ENCODE measurements at regions not wholly inside any gene's neighbourhood (a gene's known extent, or its start where the extent isn't known, plus 50 kb on each side); places are given as distances from the start of the nearest gene placed in this dataset.

GRCh38 chr2:147094077-147094476 lies 750.8 kb upstream of the ACVR2A start:
- POLR2A ChIA-PET, result no interaction called here
- Histone ChIP-seq H3K27me3 (replicated peaks in 2 of 5; ENCODE audit: control insufficient read depth in 4 of 5, insufficient read depth in 5 of 5, low read length in 4 of 5) (no peaks in the 10 kb centered on the region), H3K9me3 (ENCODE audit: control extremely low read depth in 1 of 5, control insufficient read depth in 4 of 5, insufficient read depth in 2 of 5, low read depth in 1 of 5, low read length in 4 of 5) (no peaks in the 10 kb centered on the region), H3K36me3 (ENCODE audit: control insufficient read depth in 4 of 4, insufficient read depth in 4 of 4, low read length in 3 of 4) (no peaks in the 10 kb centered on the region), H3K4me1 (ENCODE audit: control extremely low read depth in 1 of 4, control insufficient read depth in 4 of 4, insufficient read depth in 4 of 4, low read length in 3 of 4) (no peaks in the 10 kb centered on the region), H3K27ac (ENCODE audit: insufficient read depth in 1 of 2, low read depth in 1 of 2, low read length in 2 of 2, poor library complexity in 1 of 2, severe bottlenecking in 2 of 2) (no peak overlapping the region), H3K4me3 (ENCODE audit: control insufficient read depth in 1 of 7, extremely low read depth in 1 of 7, insufficient read depth in 4 of 7, low read depth in 2 of 7, low read length in 6 of 7) (no peak overlapping the region)
- CTCF ChIA-PET, result interaction anchor here (1.7 kb wide), 1 partner anchor 10 kb away, joined by 7 read pairs; no protein-coding TSS in a partner anchor
- no peak for DNase-seq
- 65% methylated on average over 4 of the region's 4 CpGs for WGBS (ENCODE audit: insufficient coverage)

GRCh38 chr2:147092266-147092665 lies 752.6 kb upstream of the ACVR2A start:
- no peaks in the 10 kb centered on the region for H3K36me3 ChIP-seq (ENCODE audit: control insufficient read depth in 4 of 4, insufficient read depth in 4 of 4, low read length in 3 of 4)
- CTCF ChIA-PET, result no interaction called here
- WGBS (ENCODE audit: insufficient coverage), result 94% methylated on average over 3 of the region's 4 CpGs
- no peaks in the 10 kb centered on the region for H3K27me3 ChIP-seq (replicated peaks in 2 of 5; ENCODE audit: control insufficient read depth in 4 of 5, insufficient read depth in 5 of 5, low read length in 4 of 5)
- H3K4me1 ChIP-seq (ENCODE audit: control extremely low read depth in 1 of 4, control insufficient read depth in 4 of 4, insufficient read depth in 4 of 4, low read length in 3 of 4), result no peaks in the 10 kb centered on the region
- H3K4me3 ChIP-seq (ENCODE audit: control insufficient read depth in 1 of 7, extremely low read depth in 1 of 7, insufficient read depth in 4 of 7, low read depth in 2 of 7, low read length in 6 of 7), result no peak overlapping the region
- H3K9me3 ChIP-seq (ENCODE audit: control extremely low read depth in 1 of 5, control insufficient read depth in 4 of 5, insufficient read depth in 2 of 5, low read depth in 1 of 5, low read length in 4 of 5), result no peaks in the 10 kb centered on the region
- POLR2A ChIA-PET, result no interaction called here
- H3K27ac ChIP-seq (ENCODE audit: insufficient read depth in 1 of 2, low read depth in 1 of 2, low read length in 2 of 2, poor library complexity in 1 of 2, severe bottlenecking in 2 of 2), result no peak overlapping the region
- no peak for DNase-seq

GRCh38 chr2:147091448-147091847 lies 753.4 kb upstream of the ACVR2A start:
- Histone ChIP-seq H3K4me1 (ENCODE audit: control extremely low read depth in 1 of 4, control insufficient read depth in 4 of 4, insufficient read depth in 4 of 4, low read length in 3 of 4) (no peaks in the 10 kb centered on the region), H3K36me3 (ENCODE audit: control insufficient read depth in 4 of 4, insufficient read depth in 4 of 4, low read length in 3 of 4) (no peaks in the 10 kb centered on the region), H3K27me3 (replicated peaks in 2 of 5; ENCODE audit: control insufficient read depth in 4 of 5, insufficient read depth in 5 of 5, low read length in 4 of 5) (no peaks in the 10 kb centered on the region), H3K27ac (ENCODE audit: insufficient read depth in 1 of 2, low read depth in 1 of 2, low read length in 2 of 2, poor library complexity in 1 of 2, severe bottlenecking in 2 of 2) (no peak overlapping the region), H3K9me3 (ENCODE audit: control extremely low read depth in 1 of 5, control insufficient read depth in 4 of 5, insufficient read depth in 2 of 5, low read depth in 1 of 5, low read length in 4 of 5) (no peaks in the 10 kb centered on the region), H3K4me3 (ENCODE audit: control insufficient read depth in 1 of 7, extremely low read depth in 1 of 7, insufficient read depth in 4 of 7, low read depth in 2 of 7, low read length in 6 of 7) (no peak overlapping the region)
- no CpG with 5 or more reads among the region's 1 CpG for WGBS (ENCODE audit: insufficient coverage)
- POLR2A ChIA-PET, result no interaction called here
- no peak for DNase-seq
- CTCF ChIA-PET, result interaction anchor here (0.8 to 1.2 kb wide), 2 partner anchors 11 to 818 kb away, joined by 3 read pairs; no protein-coding TSS in a partner anchor

- ChIA-PET POLR2A (no interaction called here), CTCF (interaction anchor here (1.5 kb wide), 1 partner anchor 9 kb away, joined by 3 read pairs; no protein-coding TSS in a partner anchor)
- no peaks in the 10 kb centered on the region for H3K9me3 ChIP-seq (ENCODE audit: control extremely low read depth in 1 of 5, control insufficient read depth in 4 of 5, insufficient read depth in 2 of 5, low read depth in 1 of 5, low read length in 4 of 5)
- DNase-seq, result no peak
- no peaks in the 10 kb centered on the region for H3K4me1 ChIP-seq (ENCODE audit: control extremely low read depth in 1 of 4, control insufficient read depth in 4 of 4, insufficient read depth in 4 of 4, low read length in 3 of 4)
- H3K4me3 ChIP-seq (ENCODE audit: control insufficient read depth in 1 of 7, extremely low read depth in 1 of 7, insufficient read depth in 4 of 7, low read depth in 2 of 7, low read length in 6 of 7), result no peak overlapping the region
- no peaks in the 10 kb centered on the region for H3K36me3 ChIP-seq (ENCODE audit: control insufficient read depth in 4 of 4, insufficient read depth in 4 of 4, low read length in 3 of 4)
- no peak overlapping the region for H3K27ac ChIP-seq (ENCODE audit: insufficient read depth in 1 of 2, low read depth in 1 of 2, low read length in 2 of 2, poor library complexity in 1 of 2, severe bottlenecking in 2 of 2)
- WGBS (ENCODE audit: insufficient coverage), result 95% methylated on average over 2 of the region's 2 CpGs
- no peaks in the 10 kb centered on the region for H3K27me3 ChIP-seq (replicated peaks in 2 of 5; ENCODE audit: control insufficient read depth in 4 of 5, insufficient read depth in 5 of 5, low read length in 4 of 5)
Measured at GRCh38 chr2:147088871-147089270, 756.0 kb upstream of the ACVR2A start.

GRCh38 chr2:147086715-147087114 lies 758.1 kb upstream of the ACVR2A start:
- H3K4me1 ChIP-seq (ENCODE audit: control extremely low read depth in 1 of 4, control insufficient read depth in 4 of 4, insufficient read depth in 4 of 4, low read length in 3 of 4), result no peaks in the 10 kb centered on the region
- H3K27me3 ChIP-seq (replicated peaks in 2 of 5; ENCODE audit: control insufficient read depth in 4 of 5, insufficient read depth in 5 of 5, low read length in 4 of 5), result no peaks in the 10 kb centered on the region
- POLR2A ChIA-PET, result no interaction called here
- H3K4me3 ChIP-seq (ENCODE audit: control insufficient read depth in 1 of 7, extremely low read depth in 1 of 7, insufficient read depth in 4 of 7, low read depth in 2 of 7, low read length in 6 of 7), result no peak overlapping the region
- H3K9me3 ChIP-seq (ENCODE audit: control extremely low read depth in 1 of 5, control insufficient read depth in 4 of 5, insufficient read depth in 2 of 5, low read depth in 1 of 5, low read length in 4 of 5), result no peaks in the 10 kb centered on the region
- H3K27ac ChIP-seq (ENCODE audit: insufficient read depth in 1 of 2, low read depth in 1 of 2, low read length in 2 of 2, poor library complexity in 1 of 2, severe bottlenecking in 2 of 2), result no peak overlapping the region
- no peaks in the 10 kb centered on the region for H3K36me3 ChIP-seq (ENCODE audit: control insufficient read depth in 4 of 4, insufficient read depth in 4 of 4, low read length in 3 of 4)
- WGBS (ENCODE audit: insufficient coverage), result no CpG with 5 or more reads among the region's 2 CpGs
- CTCF ChIA-PET, result no interaction called here
- no peak for DNase-seq

- H3K4me3 ChIP-seq (ENCODE audit: control insufficient read depth in 1 of 7, extremely low read depth in 1 of 7, insufficient read depth in 4 of 7, low read depth in 2 of 7, low read length in 6 of 7), result no peak overlapping the region
- H3K9me3 ChIP-seq (ENCODE audit: control extremely low read depth in 1 of 5, control insufficient read depth in 4 of 5, insufficient read depth in 2 of 5, low read depth in 1 of 5, low read length in 4 of 5), result no peaks in the 10 kb centered on the region
- H3K36me3 ChIP-seq (ENCODE audit: control insufficient read depth in 4 of 4, insufficient read depth in 4 of 4, low read length in 3 of 4), result no peaks in the 10 kb centered on the region
- 94% methylated on average over 3 of the region's 4 CpGs for WGBS (ENCODE audit: insufficient coverage)
- no peaks in the 10 kb centered on the region for H3K4me1 ChIP-seq (ENCODE audit: control extremely low read depth in 1 of 4, control insufficient read depth in 4 of 4, insufficient read depth in 4 of 4, low read length in 3 of 4)
- H3K27ac ChIP-seq (ENCODE audit: insufficient read depth in 1 of 2, low read depth in 1 of 2, low read length in 2 of 2, poor library complexity in 1 of 2, severe bottlenecking in 2 of 2), result no peak overlapping the region
- H3K27me3 ChIP-seq (replicated peaks in 2 of 5; ENCODE audit: control insufficient read depth in 4 of 5, insufficient read depth in 5 of 5, low read length in 4 of 5), result no peaks in the 10 kb centered on the region
- DNase-seq, result no peak
- CTCF ChIA-PET, result interaction anchor here (0.9 to 4.8 kb wide), 5 partner anchors 11 to 828 kb away, joined by 3 to 57 read pairs (median 4); no protein-coding TSS in a partner anchor
- POLR2A ChIA-PET, result no interaction called here
Measured at GRCh38 chr2:147083664-147084063, 761.2 kb upstream of the ACVR2A start.

GRCh38 chr2:147082850-147083522 lies 761.8 kb upstream of the ACVR2A start:
- Histone ChIP-seq H3K27me3 (replicated peaks in 2 of 5; ENCODE audit: control insufficient read depth in 4 of 5, insufficient read depth in 5 of 5, low read length in 4 of 5) (no peaks in the 10 kb centered on the region), H3K36me3 (ENCODE audit: control insufficient read depth in 4 of 4, insufficient read depth in 4 of 4, low read length in 3 of 4) (no peaks in the 10 kb centered on the region), H3K27ac (ENCODE audit: insufficient read depth in 1 of 2, low read depth in 1 of 2, low read length in 2 of 2, poor library complexity in 1 of 2, severe bottlenecking in 2 of 2) (no peak overlapping the region), H3K4me1 (ENCODE audit: control extremely low read depth in 1 of 4, control insufficient read depth in 4 of 4, insufficient read depth in 4 of 4, low read length in 3 of 4) (no peaks in the 10 kb centered on the region), H3K4me3 (ENCODE audit: control insufficient read depth in 1 of 7, extremely low read depth in 1 of 7, insufficient read depth in 4 of 7, low read depth in 2 of 7, low read length in 6 of 7) (no peak overlapping the region), H3K9me3 (ENCODE audit: control extremely low read depth in 1 of 5, control insufficient read depth in 4 of 5, insufficient read depth in 2 of 5, low read depth in 1 of 5, low read length in 4 of 5) (no peaks in the 10 kb centered on the region)
- POLR2A ChIA-PET, result no interaction called here
- CTCF ChIA-PET, result interaction anchor here (0.9 to 4.8 kb wide), 9 partner anchors 9 to 833 kb away, joined by 3 to 57 read pairs (median 6); no protein-coding TSS in a partner anchor
- DNase-seq, result peak; percentile 43 to 78 (median 68)
- 67% methylated on average over 3 of the region's 3 CpGs for WGBS (ENCODE audit: insufficient coverage)

Data from common myeloid progenitor, CD34-positive (primary cell).